ENCODE measurements at regions not wholly inside any gene's neighbourhood (a gene's known extent, or its start where the extent isn't known, plus 50 kb on each side); places are given as distances from the start of the nearest gene placed in this dataset.
A peak's percentile ranks its signal among the peaks of the same experiment; 100 is the strongest.
"Not testable (repeated sequence)": the region's sequence is repeated elsewhere in the genome, so short reads cannot be mapped to it uniquely, and the experiment has no call there.

DNA sequence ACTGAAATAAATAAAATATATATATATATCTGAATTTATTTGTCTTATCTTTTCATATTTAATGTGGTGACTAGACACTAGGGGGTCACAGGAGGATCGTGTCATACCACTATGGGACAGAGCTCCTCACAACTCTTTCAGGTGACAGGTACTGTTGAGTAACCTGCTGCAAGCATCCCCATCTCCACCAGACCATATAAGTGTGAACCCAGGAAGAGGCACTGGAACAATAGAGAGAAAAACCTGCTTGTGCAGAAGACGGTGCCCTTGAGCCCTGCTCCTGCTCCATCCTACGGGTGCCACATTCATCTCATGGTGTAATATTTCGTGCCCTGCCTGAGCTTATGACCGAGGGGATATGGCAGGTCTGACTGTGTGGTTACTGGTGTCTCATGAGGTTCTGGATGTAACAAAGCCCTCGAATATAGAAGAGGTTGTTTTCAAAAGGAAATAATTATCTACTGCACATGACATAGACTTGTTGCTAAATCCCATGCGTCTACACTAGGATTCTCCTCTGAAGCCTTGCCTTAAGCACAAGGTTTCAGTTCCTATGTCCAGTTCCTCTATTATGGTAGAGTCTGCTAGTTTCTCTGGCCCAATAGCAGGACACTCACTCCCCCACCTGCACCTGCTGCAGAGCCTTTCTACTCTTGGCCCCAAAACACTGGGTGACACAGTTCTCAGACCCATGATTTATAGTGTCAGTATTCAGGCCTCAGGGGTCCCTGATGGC lies 70.4 kb downstream of the GGTLC2 start:
- no peak for DNase-seq (ENCODE audit: extremely low read depth, low read depth, low spot score)

GRCh38 chr22:22716136-22716665 lies 71.8 kb downstream of the GGTLC2 start:
- DNase-seq (ENCODE audit: extremely low read depth, low read depth, low spot score): no peak

DNA sequence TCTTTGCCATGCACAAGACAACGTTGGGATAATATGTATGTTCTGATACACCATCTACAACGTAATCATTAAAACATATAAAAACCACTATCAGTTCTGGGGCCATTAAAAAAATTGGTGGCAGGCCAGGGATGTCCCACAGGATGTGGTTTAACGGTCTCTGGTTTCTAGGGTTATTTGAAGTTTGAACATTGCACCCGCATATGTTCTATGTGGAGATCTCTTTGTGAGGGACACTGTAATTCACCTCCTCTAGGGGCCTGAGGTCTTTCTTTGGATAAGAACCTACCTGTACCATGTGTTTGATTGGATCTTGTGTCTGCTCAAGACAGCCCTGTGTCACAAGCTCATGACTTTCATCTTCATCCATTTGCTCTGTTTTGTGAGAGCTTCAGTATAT lies 73.2 kb downstream of the GGTLC2 start:
- no peak for DNase-seq (ENCODE audit: extremely low read depth, low read depth, low spot score)

DNA sequence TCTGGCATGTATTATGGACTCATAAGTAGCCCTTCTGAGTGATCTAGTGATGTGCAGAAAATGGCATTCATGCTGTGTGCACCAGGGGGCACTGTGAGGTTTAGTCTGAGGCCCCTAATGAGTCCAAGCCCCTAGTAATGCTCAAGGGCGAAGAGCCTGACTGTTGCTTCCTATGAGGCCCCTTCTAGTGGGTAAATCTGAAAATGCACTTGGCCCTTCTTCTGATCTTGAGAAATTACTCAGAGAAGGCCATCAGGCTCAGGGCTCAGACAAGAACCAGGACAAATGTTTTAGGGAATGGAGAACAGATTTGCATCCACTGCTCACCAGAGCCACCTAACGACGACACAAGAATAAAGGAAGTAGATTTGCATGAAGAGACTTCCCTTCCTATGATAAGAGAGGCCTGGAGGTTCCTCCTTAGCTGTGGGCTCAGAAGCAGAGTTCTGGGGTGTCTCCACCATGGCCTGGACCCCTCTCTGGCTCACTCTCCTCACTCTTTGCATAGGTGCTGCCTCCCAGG lies 75.8 kb downstream of the GGTLC2 start:
- DNase-seq (ENCODE audit: extremely low read depth, low read depth, low spot score): peak; percentile 25

DNA sequence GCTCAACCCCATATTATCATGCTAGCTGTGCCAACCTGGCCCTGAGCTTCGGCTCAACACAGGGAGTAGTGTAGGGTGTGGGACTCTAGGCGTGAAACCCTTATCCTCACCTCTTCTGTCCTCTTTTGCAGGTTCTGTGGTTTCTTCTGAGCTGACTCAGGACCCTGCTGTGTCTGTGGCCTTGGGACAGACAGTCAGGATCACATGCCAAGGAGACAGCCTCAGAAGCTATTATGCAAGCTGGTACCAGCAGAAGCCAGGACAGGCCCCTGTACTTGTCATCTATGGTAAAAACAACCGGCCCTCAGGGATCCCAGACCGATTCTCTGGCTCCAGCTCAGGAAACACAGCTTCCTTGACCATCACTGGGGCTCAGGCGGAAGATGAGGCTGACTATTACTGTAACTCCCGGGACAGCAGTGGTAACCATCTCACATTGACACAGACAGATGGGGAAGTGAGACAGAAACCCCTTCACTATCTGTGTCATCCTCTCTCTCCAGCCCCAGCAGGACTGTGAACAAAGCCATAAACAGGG lies 76.4 kb downstream of the GGTLC2 start:
- no peak for DNase-seq (ENCODE audit: extremely low read depth, low read depth, low spot score)

DNA sequence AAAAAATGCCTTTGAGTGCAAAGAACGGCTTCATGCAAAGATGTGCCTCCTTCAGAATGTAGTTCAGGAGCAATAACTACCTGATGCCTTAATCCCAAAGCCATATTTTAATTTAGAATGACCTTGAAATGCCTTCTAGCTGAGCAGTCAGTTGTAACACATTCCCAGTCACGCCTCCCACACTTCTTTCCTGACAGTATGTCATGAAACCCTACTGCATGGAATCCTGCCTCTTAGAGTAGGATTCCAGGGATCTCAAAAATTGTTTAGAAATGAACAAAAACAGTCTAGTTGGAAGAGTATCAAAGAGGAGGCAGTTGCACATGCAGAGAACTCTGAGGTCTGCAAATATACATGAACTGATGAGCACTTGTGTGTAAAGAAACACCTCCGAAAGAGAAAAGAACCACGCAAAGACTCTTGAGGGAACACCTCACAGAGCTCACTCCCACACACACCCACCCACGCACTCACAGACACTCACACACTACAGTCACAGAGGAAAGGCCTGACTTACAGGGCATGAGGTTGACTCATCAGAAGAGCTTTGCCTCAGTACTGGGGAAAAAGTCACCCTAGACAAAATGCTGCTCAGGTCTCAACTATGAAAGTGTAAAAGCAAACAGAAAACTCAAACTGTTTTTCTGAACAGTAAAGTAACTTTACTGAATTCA lies 77.4 kb downstream of the GGTLC2 start:
- DNase-seq (ENCODE audit: extremely low read depth, low read depth, low spot score): no peak

- no peak for DNase-seq (ENCODE audit: extremely low read depth, low read depth, low spot score)
These were observed 84.0 kb downstream of the GGTLC2 start for GRCh38 chr22:22728382-22728781.

DNA sequence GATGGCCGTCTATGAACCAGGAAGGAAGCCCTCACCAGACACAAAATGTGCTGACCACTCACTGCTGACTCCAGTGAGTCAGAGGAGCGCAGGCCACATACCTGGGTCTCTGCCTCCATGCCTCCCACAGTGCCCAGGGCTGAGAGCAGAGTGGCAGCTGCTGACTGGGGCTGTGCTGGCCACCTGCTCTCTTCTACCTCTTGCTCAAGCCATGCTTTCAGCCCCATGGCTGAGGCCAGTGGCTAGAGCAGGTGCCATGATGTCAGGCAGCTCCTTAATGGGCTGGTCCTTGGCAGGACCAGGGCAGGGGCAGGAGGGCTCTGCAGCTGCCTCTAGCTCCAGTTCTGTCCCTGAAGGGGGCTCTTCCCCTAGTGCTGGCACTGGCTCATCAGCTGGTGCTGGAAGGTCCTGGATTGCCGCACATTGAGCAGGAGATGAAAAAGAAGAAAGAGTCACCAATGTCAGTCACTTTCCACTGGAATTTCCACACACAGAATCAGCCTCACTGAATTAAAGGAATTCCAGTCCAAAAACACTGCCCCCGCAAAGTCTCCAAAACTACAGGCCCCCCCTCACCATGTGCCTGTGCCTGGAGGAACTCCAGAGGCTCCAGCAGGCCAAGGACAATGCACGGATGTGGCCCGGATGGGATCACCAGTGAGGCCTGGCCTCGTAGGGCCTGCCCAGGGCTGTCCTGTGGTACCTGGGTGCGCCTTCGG lies 86.4 kb downstream of the GGTLC2 start:
- no peak for DNase-seq (ENCODE audit: extremely low read depth, low read depth, low spot score)

DNA sequence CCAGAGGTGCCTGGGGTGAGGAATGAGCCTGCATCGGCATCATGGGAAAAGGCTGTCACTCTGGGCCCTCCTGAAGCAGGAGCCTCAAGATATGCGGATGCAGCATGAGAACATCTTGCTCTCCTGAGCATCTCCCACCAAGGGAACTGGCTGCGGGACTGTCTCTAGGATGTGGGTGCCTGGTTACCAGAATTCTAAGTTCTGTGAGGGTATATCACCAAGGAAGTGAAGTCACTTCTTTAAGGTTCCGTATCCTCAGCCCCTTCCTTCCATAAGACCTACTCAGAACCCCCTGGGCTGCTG lies 86.9 kb downstream of the GGTLC2 start:
- no peak for DNase-seq (ENCODE audit: extremely low read depth, low read depth, low spot score)

GRCh38 chr22:22733006-22733405 lies 88.6 kb downstream of the GGTLC2 start:
- not testable (repeated sequence) for DNase-seq (ENCODE audit: extremely low read depth, low read depth, low spot score)

- no peak for DNase-seq (ENCODE audit: extremely low read depth, low read depth, low spot score)
These were observed 89.5 kb downstream of the GGTLC2 start for GRCh38 chr22:22733881-22734373.

DNA sequence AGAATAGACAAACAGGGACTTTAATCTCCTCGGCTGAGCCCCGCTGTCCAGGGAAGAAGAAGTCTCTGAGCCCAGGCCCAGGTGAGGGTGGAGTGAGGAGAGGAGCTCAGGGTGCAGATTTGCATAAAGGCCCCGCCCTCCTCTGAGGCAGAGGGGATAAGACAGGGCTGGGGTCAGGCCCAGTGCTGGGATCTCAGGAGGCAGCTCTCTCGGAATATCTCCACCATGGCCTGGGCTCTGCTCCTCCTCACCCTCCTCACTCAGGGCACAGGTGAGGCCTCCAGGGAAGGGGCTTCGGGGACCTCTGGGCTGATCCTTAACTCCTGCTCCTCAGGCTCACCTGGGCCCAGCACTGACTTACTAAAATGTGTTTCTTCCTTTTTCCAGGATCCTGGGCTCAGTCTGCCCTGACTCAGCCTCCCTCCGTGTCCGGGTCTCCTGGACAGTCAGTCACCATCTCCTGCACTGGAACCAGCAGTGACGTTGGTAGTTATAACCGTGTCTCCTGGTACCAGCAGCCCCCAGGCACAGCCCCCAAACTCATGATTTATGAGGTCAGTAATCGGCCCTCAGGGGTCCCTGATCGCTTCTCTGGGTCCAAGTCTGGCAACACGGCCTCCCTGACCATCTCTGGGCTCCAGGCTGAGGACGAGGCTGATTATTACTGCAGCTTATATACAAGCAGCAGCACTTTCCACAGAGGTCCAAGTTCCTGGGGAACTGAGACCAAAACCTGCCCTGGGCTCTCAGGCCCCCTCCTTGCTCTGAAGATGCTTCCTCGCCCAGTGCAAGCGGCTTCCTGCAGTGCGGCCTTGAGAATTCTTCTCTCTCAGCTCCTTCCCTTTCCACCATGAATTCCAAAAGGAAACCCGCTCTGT lies 90.2 kb downstream of the GGTLC2 start:
- DNase-seq (ENCODE audit: extremely low read depth, low read depth, low spot score): not testable (repeated sequence)

DNA sequence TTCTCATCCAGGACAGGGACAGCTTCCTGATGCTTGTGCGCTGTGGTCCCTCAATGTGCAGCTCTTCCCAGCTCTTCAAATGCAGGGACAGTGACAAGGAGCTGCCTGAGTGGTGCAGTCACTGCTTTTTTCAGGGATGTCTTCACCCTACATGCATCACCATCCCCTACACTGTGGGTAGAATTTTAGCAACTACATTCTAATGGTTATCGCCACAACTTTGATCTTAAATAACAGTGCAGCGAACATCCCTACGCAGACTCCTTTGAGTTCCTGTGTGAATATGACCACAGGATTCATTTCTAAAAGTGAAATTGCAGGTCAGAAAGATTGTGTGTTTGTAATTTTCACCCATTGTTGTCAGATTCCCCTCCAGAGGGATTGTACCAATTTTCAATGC lies 90.9 kb downstream of the GGTLC2 start:
- DNase-seq (ENCODE audit: extremely low read depth, low read depth, low spot score): not testable (repeated sequence)

- no peak for DNase-seq (ENCODE audit: extremely low read depth, low read depth, low spot score)
These were observed 91.5 kb downstream of the GGTLC2 start for GRCh38 chr22:22735695-22736611.

DNA sequence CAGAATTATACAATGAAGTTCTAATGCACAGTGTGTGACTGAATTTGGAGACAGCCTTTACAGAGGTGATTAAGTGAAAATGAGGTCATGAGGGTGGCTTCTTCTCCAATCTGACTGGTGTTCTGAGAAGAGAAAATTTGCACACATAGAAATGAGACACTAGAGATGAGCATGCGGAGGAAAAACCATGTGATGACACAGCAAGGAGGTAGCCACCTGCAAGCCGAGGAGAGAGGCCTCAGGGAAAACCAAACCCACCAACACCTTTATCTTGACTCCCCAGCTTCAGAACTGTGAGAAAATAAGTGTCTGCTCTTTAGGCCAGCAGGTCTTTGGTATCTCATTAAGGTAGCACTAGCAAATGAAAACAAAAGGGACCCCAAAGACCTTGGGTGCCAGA lies 93.2 kb downstream of the GGTLC2 start:
- DNase-seq (ENCODE audit: extremely low read depth, low read depth, low spot score): no peak

- DNase-seq (ENCODE audit: extremely low read depth, low read depth, low spot score): no peak
These were observed 94.7 kb downstream of the GGTLC2 start for GRCh38 chr22:22738959-22739585.

- DNase-seq (ENCODE audit: extremely low read depth, low read depth, low spot score): no peak
These were observed 96.3 kb downstream of the GGTLC2 start for GRCh38 chr22:22740560-22741276.

DNA sequence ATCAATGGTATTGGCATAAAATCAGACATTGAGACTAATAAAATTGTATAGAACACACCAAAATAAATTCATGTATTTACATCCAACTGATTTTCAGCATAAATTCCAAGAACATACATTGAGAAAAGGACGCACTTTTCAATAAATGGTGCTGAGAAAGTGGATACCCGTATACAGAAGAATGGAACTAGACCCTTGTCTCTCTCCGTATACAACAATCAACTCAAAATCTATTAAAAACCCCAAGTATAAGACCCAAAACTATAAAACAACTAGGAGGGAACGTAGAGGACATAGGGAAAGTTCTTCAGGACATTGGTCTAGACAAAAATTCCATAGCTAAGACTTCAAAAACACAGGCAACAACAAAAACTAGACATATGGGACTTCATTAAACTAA lies 97.4 kb downstream of the GGTLC2 start:
- DNase-seq (ENCODE audit: extremely low read depth, low read depth, low spot score): no peak

Measured in glomerular endothelial cell (primary cell).